Testis (tissue), 2 donors: ENCODE measurements at regions not wholly inside any gene's neighbourhood (a gene's known extent, or its start where the extent isn't known, plus 50 kb on each side); places are given as distances from the start of the nearest gene placed in this dataset.

Source experiments
- DNase-seq: peaks from one replicate; pipeline ENCODE4 v3.0.0-alpha.2; 2019
- H3K27ac ChIP-seq, 2 donors: fragments of 200-600 bp; sonication (generic); one replicate each; pipeline ENCODE4 v1.5.1; 2019
- H3K27me3 ChIP-seq: fragments of 200-600 bp; sonication (generic); one replicate; pipeline ENCODE4 v1.5.1; 2019
- H3K36me3 ChIP-seq: fragments of 200-600 bp; sonication (generic); one replicate; pipeline ENCODE4 v1.5.1; 2017; ENCODE audit warnings: low read depth; ENCODE audit errors: missing control alignments
- H3K4me1 ChIP-seq: fragments of 200-600 bp; sonication (generic); one replicate; pipeline ENCODE4 v1.5.1; 2019
- H3K4me3 ChIP-seq, 2 donors: fragments of 200-600 bp; sonication (generic); one replicate each; pipeline ENCODE4 v1.5.1; 2017 to 2019
- H3K9me3 ChIP-seq: fragments of 200-600 bp; sonication (generic); one replicate; pipeline ENCODE4 v1.5.1; 2017
- CTCF ChIP-seq, 3 experiments: fragments of 450-650 bp in 2 of 3; fragments of 200-600 bp in 1 of 3; sonication (generic) in 1 of 3; IDR thresholded peaks; one replicate each; pipeline ENCODE4 v1.5.1; 2016 to 2019; ENCODE audit warnings: antibody characterized with exemption in 3 of 3, mild to moderate bottlenecking in 2 of 3, moderate library complexity in 1 of 3
- POLR2A ChIP-seq: fragments of 450-650 bp; IDR thresholded peaks from one replicate; pipeline ENCODE4 v1.6.1; 2017; ENCODE audit warnings: antibody characterized with exemption, mild to moderate bottlenecking, moderate library complexity
- WGBS, 2 donors: methylation state at CpG; one replicate each; pipeline ENCODE4 v1.1.5; 2018; 5-methylcytosine and 5-hydroxymethylcytosine counted together
- intact Hi-C: fragments of 100-400 bp; cut with DNase I; formaldehyde crosslinking; loops from one replicate; pipeline ENCODE4 v1.15.1; 2023; ENCODE audit warnings: low total_unique reads

- intact Hi-C loops: no loop called here
- no peak for DNase-seq
Observed at GRCh38 chr4:159632031-159632430, 529.2 kb downstream of the RAPGEF2 start.

GRCh38 chr4:159639671-159640323 is 536.9 kb downstream of the RAPGEF2 start:
- TF ChIP-seq CTCF (IDR thresholded peaks at IDR 0.05) (no peak), POLR2A (no peak)
- intact Hi-C loops: no loop called here
- Histone ChIP-seq H3K36me3 (no peaks in the 10 kb centered on the region), H3K4me3 (no peak overlapping the region), H3K9me3 (no peaks in the 10 kb centered on the region), H3K27me3 (no peaks in the 10 kb centered on the region), H3K4me1 (no peaks in the 10 kb centered on the region), H3K27ac (no peak overlapping the region)
- no peak for DNase-seq
- 66 to 79% methylated on average over 5 of the region's 5 CpGs for WGBS, 2 donors

More at GRCh38 chr4:159632031-159632430, 529.2 kb downstream of the RAPGEF2 start:
- 63 to 77% methylated on average over 1 of the region's 1 CpG for WGBS, 2 donors
- Histone ChIP-seq H3K4me1 (no peaks in the 10 kb centered on the region), H3K27me3 (no peaks in the 10 kb centered on the region), H3K27ac (no peak overlapping the region), H3K9me3 (no peaks in the 10 kb centered on the region), H3K36me3 (no peaks in the 10 kb centered on the region), H3K4me3 (no peak overlapping the region)
- TF ChIP-seq CTCF (IDR thresholded peaks at IDR 0.05) (no peak), POLR2A (no peak)

- H3K4me3 ChIP-seq: no peak overlapping the region
- intact Hi-C loops: no loop called here
Observed at GRCh38 chr4:159649237-159649636, 546.4 kb downstream of the RAPGEF2 start.

GRCh38 chr4:159652871-159653270 is 550.0 kb downstream of the RAPGEF2 start:
- intact Hi-C loops: no loop called here
- WGBS, 2 donors: 38 to 44% methylated on average over 1 of the region's 1 CpG
- H3K4me3 ChIP-seq: no peak overlapping the region

More at GRCh38 chr4:159649237-159649636, 546.4 kb downstream of the RAPGEF2 start:
- DNase-seq: no peak
- no peaks in the 10 kb centered on the region for H3K36me3 ChIP-seq
- TF ChIP-seq POLR2A: no peak
- TF ChIP-seq CTCF (IDR thresholded peaks at IDR 0.05): no peak
- no peak overlapping the region for H3K27ac ChIP-seq
- no peaks in the 10 kb centered on the region for H3K4me1 ChIP-seq
- H3K9me3 ChIP-seq: no peaks in the 10 kb centered on the region
- no peaks in the 10 kb centered on the region for H3K27me3 ChIP-seq

More at GRCh38 chr4:159652871-159653270, 550.0 kb downstream of the RAPGEF2 start:
- Histone ChIP-seq H3K27ac (no peak overlapping the region), H3K27me3 (no peaks in the 10 kb centered on the region), H3K9me3 (no peaks in the 10 kb centered on the region), H3K4me1 (no peaks in the 10 kb centered on the region), H3K36me3 (no peaks in the 10 kb centered on the region)
- no peak for DNase-seq
- TF ChIP-seq POLR2A (no peak), CTCF (IDR thresholded peaks at IDR 0.05) (no peak)
